Activated gamma-delta T cell treated with anti-CD3 and anti-CD28 coated beads, Interleukin-2, amount 50 U/mL, for 16 hours (primary cell): ENCODE measurements at regions not wholly inside any gene's neighbourhood (a gene's known extent, or its start where the extent isn't known, plus 50 kb on each side); places are given as distances from the start of the nearest gene placed in this dataset.

Experiments used
- DNase-seq: peaks from one replicate; pipeline ENCODE4 v3.0.0-alpha.2; 2020; ENCODE audit warnings: low read depth

DNA sequence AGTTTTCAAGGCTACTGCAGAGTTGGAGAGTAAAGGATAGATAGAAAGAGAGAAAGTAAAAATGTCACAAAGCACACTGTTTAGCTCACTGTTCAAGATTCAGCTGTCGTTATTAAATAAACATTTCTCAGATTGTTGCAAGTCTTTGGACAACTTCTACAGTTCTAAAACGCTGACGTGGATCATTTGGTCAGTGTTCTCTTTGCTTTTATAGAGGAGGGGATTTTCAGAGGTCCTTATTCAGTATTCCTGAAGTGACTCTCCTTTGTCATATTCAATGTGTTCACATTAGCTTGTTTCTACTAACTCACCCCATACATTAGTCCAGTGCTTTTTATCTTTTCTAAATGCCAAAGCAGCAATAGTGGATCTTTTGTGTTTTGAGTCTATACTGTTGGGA lies 154.7 kb upstream of the ARGLU1 start:
- no peak for DNase-seq

DNA sequence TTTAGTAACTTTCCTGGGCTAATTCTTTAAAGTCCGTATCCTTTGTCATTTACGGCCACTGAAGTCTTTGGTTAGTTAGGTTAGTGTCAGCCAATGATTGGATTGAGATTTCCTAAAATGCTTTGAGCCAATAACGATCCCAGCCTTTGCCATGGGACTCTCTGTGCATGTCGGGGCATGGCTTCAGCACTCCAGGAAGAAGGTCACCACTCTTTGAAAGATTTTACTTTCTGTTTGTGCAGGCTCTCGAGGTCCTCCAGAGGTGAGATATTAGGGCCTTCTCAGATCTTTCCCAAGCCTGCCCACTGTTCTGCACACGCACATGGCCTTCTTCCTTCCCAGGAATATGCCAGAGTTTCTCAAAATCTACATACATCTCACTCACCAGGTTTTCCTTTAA lies 153.7 kb upstream of the ARGLU1 start:
- no peak for DNase-seq

DNA sequence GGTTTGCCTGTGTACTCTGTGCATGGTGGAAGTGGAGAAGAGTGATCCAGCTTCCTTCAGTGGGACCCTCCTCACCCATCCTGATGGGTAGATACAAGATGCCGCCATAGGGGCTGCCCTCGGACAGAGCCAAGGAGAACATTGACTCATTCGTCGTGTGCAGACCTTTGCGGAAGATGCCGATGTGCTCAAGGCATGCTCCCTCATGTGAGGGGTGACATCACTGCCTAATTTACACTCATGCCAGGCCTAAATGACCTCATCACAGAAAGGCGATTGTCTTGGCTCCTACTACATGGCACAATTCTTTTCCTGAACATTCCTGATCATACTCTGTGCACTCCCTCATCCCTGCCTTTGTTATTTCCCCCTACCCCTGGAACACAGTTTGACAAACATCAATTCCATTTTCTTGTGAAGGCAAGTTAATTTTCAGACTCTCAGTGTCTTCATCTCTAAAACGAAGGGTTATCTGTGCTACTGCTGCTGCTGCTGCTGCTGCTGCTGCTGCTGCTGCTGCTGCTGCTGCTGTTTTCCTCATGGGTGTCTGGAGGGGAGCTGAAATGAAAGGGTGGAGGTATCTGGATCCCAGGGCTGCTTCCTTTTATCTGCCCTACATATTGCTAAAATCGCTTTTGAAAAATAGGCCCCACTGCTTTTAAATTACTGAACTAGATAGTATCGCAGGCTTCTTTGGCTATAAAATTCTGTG lies 146.5 kb upstream of the ARGLU1 start:
- no peak for DNase-seq

DNA sequence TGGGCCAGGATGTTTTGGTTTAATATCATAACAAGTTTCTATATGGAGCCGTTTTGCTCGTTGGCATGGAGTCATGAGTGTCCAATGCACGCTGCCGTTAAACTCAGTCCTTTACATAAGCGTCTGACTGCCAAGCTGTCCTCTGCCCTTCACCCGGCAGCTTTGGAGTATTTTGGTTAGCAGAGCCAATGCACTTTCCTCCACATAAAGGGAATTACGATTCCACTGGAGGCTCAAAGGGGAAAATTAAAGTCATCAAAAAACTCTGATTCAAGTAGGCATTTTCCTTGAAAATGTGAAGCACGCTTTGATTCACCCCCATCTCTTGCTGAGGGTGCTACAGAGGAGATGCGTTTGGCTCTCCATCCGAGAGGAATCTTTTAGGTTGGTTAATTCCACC lies 144.4 kb upstream of the ARGLU1 start:
- DNase-seq: no peak

DNA sequence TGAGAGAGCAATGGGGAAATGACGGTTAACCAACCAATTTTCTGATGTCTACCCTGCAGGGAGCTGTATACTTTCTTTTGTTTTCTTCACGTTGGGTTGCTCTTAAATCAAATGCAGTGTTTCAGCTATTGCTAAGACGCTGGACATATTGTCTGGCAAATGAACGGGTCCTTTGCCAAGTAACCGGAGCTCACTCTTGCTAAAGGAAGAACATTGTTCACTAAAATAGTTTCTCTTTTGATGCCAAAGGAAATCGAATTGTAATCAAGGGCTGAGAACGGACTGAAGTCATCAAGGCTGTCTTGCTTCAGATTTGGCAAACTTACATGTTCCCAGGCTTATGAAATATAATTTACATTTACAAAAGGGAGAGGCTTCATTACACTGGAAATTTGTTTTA lies 142.3 kb upstream of the ARGLU1 start:
- DNase-seq: no peak

DNA sequence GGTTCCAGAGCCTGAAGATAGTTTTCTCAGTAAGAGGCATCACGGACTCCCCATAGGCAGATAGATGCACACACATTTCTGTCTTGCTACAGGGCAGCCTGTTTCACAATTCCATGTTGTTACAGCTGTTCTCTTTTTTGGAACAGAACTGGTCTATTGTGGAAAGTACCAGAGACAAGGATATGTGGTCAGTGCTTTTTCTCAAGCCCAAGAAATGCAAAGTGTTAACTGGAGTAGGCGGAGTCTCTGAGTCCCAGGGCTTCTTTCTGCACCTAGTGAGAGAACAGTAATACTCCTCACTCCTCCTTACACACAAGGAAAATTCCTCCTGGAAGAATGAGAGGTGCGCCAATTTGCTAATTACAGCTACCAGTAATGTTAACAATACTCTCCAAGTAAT lies 141.6 kb upstream of the ARGLU1 start:
- DNase-seq: no peak

DNA sequence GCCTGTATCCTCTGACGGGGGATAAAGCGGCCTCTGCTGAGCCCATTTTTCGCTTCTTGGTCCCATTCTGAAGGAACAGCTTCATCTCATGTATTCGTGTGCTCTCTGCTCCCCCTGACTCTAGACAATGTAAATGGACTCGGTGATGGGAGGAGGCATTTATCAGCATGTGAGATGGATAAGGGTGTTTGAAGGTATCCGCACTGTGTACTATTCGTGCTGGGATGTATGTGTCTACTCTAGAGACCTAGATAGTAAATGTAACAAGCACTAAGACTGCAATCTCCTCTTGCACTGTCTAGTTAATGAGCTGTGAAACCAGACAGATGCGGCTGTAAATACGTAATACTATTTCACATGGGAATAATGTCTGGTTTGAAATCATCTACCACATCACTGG lies 134.6 kb upstream of the ARGLU1 start:
- DNase-seq: no peak

DNA sequence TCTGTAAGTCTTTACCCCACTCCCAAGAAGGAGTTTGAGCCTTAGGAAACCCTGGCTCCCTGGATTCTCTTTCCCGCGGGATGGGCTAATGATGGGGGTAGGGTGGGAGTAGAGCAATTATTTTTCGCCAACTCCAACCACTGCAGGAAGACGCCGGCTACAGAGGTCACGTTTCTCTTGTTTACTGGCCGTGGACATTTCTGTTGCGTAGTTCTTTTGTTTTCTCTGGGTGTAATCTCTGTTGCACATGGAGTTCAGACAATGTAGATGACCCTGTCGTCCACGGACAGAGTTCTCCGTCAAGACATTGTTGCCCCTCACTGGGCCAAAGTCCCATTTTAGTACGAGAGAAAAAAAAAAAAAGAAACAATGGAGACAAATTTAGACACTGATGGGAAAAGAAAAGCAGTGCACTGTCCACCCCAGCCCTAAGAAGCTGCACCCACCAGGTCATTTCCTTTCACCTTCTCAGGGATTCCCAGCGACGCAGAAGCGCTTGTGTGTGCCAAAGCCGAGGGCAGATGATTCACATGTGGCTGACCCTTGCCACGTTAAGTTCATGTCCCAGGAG lies 133.9 kb upstream of the ARGLU1 start:
- no peak for DNase-seq

DNA sequence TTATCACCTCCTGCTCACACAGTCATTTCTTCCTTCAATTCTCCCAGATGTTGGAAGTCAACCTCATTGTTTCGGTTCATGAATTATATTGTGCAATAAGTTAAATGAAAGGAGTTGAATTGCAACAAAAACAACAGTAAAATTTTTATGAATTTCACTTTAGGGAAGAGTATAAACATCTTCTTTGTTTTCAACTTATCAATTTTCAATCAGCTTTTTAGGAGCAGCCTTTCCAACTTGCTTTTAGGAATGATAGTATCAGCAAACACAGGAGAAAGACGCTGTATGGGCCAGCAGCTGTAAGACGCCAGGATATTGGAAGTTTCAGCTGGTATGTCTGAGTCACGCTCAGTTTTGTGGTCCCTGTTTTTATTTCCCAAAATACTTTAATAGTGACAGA lies 132.5 kb upstream of the ARGLU1 start:
- DNase-seq: no peak

DNA sequence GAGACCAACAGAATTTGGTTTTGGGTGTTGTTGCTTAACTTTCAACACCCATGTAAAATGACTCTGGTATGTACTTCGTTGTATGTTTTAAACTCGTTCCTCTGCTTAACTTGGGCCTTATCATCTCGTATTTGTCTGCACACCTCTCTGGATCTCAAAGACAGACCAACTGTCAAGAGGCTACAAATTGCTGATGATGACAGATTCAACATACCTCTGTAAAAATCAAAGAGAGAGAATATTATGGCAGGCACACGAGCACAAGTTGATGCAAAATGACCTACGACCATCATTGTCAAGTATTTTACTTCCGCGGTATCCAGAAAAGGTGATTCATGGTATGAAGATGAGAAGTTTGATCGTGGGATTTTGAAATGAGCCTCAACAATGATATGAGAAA lies 132.1 kb upstream of the ARGLU1 start:
- no peak for DNase-seq

DNA sequence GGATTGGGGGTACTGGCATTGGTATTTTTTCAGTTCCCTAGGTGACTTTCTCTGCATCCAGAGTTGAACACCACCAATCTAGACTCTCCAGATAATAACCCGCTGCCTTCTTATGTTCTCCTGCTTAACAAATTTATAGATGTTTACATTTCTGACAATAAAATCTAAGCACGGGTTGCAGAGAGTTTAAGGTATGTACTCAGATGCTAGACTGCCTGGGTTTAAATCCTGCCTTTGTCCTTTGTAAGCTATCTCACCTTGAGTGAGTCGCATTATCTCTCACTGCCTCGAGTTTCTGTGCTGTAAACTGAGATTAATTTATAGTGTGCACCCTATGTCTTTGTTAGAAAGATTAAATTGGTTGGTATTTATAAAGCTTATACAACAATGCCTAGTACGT lies 131.4 kb upstream of the ARGLU1 start:
- DNase-seq: no peak

DNA sequence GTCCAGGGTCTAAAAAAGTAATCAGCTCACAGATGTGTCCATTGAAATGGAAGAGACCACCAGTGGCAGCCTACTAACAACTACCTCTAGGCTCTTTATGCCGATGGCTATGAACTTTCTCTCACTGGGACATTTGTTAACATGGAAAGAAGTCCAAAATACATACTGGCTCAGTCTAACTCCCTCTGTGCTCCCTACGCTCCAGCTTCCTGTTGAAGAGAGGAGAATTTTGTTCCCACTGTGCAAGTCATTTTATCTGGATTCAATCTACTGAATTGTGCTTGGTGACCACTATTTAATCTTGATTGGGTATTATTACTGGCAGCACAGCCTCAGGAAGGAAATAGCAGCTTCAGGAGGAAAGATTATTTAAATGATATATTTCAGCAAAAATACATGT lies 128.8 kb upstream of the ARGLU1 start:
- DNase-seq: no peak

DNA sequence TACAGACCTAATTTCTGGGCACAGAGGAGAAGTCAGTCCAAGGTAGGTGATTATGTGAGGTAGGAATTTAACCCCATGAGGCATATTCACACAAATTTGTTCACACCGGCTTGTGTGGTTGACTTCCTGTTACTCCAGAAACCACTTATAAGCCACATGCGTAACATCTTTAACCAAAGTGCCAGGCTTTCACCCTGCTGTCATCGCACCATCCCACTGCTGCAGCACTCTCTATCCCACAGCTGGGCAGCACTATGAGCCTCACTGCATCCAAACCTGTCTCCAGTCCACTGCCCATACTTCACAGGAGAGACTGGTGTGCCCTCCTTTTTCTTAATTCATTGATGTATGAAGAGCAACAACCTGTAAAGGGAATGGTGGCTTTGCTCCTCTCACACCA lies 128.2 kb upstream of the ARGLU1 start:
- DNase-seq: no peak

DNA sequence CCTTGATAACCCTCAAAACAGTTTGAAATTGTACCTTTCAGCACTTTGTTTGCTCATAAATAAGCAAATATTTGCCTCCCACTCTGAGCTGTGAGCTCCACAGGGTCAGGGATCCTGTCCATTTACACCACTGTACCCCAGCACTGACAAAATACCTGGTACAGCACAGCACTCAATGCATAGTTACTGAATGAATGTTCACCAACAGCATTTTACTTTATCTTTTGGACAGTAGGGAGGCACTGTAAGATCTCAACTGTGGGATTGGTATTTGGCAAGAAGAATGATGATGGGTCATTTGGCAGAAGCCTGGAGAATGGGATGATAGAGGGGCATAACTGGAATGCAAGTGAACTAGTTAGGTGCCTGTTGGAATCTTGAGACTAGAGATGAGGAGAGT lies 127.2 kb upstream of the ARGLU1 start:
- no peak for DNase-seq

DNA sequence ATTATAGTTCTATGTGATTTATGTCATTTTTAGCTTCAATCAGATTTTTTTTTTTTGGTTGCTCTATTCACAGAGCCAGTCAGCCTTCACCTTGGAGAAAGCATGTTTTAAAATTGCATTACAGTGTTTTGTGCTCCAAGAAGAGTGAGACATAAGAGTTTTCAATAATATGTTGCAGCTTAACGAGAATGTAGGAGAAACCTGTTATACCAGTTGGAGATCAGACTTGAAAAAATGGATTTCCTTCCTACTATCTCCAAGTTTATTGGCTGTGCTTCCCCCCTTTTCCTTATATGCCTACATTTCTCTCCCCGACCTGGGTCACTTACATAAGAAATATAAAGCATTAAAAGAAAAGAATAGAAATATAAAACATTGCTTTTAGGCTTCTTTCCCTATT lies 123.9 kb upstream of the ARGLU1 start:
- no peak for DNase-seq

DNA sequence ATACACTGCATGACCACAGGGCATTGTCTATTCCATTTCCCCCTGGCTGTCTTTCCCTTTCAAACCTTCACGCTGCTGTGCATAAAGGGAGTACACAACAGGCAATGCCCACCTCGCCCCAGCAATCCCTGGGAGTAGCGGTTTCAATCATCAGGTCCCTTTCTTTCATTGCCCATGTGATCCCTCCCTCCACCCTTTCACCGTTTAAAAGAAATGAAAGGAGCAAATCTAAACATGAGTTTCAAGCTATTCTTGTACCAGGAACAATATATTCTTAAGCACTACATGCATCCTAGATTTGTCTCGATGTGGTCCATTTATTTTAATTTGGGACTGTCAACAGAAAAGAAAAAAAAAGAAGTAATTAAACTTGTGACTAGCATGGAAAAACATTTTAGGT lies 123.4 kb upstream of the ARGLU1 start:
- DNase-seq: no peak

DNA sequence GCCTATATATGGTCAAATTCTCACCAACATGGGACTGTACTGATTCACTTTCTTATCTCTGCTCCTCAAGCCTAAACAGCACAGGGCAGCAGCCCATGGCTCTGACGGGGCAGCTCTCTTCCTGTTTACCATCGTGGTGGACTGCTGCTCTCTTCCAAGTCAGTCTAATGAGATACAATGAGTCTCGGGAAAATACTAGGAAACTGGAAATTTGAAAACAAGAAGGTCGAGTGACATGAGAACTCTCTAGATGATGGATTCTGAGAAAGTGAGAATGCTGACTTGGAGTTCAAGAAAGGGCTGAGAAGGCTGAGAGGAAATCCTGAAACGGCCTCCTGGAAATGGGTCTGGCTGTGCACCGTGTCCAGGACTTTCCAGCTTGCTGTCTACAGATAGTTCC lies 122.8 kb upstream of the ARGLU1 start:
- DNase-seq: no peak

DNA sequence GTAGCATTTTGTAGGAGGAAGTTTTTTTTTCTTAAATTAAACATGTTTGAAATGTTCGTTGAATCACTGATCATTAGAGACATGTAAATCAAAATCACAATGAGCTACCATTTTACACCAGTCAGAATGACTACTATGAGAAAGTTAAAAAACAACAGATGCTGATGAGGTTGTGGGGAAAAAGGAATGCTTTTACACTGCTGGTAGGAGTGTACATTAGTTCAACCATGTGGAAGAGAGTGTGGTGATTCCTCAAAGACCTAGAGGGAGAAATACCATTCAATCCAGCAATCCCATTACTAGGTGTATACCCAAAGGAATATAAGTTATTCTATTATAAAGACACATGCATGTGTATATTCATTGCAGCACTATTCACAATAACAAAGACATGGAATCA lies 122.0 kb upstream of the ARGLU1 start:
- DNase-seq: no peak

DNA sequence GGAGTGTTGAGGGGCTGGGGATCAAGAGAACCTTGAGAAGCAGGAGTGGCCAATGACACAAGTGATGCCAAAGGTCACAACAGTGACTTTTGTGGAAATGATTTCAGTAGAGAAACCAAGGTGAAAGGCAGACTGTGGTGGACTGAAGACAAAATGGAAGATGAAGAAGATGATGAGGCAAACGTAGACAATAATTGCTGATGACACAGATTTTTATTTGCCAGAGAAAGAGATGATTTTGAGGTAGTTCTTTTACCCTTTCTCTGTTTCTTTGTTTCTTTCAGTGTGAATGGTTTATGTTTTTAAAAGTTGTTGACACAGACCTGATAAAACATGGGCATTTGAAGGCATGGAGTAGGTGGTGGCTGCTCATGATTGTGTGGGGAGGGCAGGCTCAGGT lies 121.0 kb upstream of the ARGLU1 start:
- DNase-seq: no peak

DNA sequence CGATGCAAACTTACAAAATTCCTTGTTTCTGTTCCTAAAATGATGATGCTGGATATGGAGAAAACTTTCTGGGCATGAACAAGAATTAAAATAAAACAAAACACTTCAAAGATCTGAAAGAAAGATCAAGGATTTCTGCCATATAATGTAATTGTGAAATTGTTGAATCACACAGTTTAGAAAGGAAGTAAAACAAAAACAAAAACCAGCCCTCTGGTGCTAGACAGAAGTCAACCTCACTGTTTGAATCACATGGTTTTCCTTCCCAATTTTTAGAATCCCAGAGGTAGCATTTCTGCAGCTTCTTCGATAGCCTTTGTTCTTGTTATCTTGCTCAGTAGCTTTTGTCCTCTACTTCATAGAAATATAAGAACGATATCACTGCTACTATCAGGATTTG lies 118.2 kb upstream of the ARGLU1 start:
- no peak for DNase-seq

DNA sequence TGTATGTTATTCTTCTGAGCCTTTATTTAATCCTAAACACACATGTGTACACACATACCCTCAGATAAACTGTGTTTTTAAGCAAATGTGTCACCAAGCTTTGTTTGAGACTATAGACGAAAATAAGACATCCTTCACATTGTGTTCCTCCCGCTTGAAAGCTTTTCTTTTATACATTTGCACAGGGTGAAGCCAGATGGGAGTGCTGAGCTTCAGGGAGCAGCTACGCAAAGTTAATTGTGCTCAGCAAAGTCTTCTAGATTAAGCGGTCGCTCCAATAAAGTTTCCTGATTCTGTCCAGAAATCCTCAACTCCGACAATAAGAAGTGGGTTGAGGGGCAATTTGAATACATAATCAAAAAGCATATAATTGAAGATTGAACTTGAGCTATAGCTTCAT lies 117.2 kb upstream of the ARGLU1 start:
- DNase-seq: no peak

DNA sequence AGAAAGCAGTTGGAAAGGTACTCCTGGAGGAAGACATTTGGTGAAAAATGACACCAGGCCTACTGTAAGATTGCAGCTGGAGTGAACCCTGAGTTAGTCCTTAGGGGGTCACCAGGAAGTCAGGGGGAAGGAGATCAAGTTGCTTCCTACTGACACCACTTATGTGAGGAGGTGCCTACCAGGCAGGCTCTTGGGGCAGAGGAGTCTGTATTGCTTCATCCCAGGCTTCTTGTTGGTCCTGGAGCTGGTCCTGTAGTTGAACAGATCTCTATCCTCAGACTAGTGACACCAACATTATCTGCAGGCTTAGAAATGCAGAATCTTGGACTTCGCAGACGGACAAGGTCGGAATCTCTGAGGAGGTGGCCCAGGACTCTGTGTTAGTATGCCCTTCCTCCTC lies 116.0 kb upstream of the ARGLU1 start:
- no peak for DNase-seq

DNA sequence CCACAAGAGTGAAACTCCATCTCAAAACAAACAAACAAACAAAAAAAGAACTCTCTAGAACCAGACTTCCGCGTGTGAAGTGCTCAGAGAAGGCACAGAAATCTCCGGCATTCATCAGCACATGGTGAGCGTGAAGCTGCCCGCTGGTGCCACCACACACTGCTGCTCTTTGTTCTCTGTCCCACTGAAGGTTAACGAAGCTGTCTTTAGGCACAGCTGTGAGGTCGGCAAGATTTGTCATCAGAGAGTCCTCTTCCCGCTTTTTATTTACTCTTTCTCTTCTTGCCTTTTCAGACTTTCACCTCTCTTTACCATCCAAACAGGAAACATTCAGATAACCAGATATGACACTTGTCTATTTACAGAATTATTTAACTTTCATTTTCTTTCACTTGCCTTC lies 115.2 kb upstream of the ARGLU1 start:
- no peak for DNase-seq

DNA sequence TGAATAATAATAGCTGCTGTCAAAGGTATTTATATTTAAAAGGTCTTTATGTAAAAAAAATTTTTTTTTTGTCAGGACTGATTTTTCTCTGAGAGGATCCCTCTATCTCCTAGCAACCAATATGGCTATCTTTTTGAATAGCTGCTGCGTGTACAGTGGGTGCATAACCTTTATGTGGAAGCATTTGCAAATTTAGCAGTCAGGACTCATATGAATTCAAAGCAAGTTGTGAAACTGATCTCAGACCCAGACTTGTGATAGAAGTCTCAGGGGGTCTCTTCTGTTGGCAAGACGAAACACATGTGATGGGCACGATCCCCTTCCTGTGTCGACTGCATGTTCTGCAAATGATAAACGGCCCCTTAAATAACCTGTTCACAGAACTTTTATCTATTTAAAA lies 114.1 kb upstream of the ARGLU1 start:
- DNase-seq: no peak

DNA sequence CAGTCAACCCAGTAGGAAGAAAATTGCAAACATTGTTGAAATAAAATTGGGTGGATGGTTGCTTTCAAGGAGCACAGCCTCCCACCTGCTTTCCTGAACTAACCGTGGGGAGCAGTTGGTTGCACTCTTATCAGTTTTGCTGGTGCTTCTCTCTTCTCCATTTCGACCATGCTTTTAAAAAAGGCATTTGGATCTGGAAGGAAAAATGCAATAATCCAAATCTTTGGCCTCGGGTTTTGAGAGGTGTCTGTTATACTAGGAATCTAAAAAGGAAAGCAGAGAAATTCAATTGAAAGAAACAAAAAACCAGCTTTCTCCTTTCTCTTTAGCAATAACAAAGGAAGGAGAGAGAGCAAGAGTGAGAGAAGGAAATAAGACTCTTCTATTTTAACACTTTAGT lies 113.6 kb upstream of the ARGLU1 start:
- DNase-seq: no peak
